Glomerular visceral epithelial cell (primary cell): ENCODE measurements at regions not wholly inside any gene's neighbourhood (a gene's known extent, or its start where the extent isn't known, plus 50 kb on each side); places are given as distances from the start of the nearest gene placed in this dataset.
"Not testable (repeated sequence)": the region's sequence is repeated elsewhere in the genome, so short reads cannot be mapped to it uniquely, and the experiment has no call there.

ENCODE experiments used
- DNase-seq: peaks from one replicate; pipeline ENCODE4 v3.0.0-alpha.2; 2016; ENCODE audit errors: extremely low spot score

GRCh38 chr9:41754822-41755221, 374.4 kb downstream of the CNTNAP3B start:
- not testable (repeated sequence) for DNase-seq

GRCh38 chr9:41754403-41754802, 374.8 kb downstream of the CNTNAP3B start:
- not testable (repeated sequence) for DNase-seq

DNA sequence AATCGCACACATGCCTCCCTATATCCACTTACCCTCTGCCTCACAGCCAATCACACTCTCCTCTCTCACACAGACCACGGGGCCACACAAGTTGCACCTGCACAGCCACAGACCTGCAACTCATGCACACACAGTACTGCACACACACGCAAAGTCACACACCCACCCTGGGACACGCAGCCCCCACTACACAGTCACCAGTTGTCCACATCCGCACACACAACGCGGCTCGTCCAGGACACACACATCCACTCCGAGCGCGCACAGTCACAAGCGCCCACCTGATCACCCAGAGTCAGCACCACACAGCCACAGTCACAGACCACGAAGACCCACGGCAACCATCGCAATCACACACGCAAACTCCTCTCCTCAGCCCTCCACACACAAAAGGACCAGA, 387.3 kb downstream of the CNTNAP3B start:
- DNase-seq = not testable (repeated sequence)

- DNase-seq = not testable (repeated sequence)
Observed at GRCh38 chr9:41741173-41741572, 388.1 kb downstream of the CNTNAP3B start.

DNA sequence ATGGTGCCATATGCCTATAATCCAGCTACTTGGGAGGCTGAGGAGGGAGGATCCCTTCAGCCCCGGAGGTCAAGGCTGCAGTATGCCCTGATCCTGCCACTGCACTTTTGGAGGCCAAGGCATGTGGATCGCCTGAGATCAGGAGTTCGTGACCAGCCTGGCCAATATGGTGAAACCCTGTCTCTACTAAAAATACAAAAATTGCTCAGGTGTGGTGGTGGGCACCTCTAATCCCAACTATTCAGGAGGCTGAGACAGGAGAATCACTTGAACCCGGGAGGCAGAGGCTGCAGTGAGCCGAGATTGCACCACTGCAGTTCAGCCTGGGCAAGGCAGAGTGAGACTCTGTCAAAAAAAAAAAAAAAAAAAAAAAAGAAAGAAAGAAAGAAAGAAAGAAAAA, 390.5 kb downstream of the CNTNAP3B start:
- not testable (repeated sequence) for DNase-seq

- not testable (repeated sequence) for DNase-seq
Observed at GRCh38 chr9:41699190-41699589, 430.0 kb downstream of the CNTNAP3B start.

DNA sequence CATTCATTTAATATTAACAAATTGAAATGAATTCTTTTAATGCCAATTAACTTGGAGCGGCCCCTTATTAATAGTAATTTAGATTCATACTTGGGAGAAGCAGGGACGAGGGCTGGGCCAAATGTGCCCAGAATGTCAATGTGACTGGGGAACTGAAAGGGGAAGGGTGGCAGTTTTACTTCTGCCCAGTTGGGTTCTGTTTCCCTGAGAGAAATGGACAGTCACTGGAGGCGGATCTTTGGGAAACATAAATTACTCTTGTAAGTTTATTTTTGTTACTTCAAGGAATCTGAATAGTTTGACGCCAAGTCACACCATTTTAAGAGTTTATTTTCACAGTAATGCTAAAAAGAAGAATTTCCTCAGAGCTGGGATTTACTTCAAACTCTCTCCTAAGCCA, 432.1 kb downstream of the CNTNAP3B start:
- not testable (repeated sequence) for DNase-seq

- DNase-seq = not testable (repeated sequence)
Observed at GRCh38 chr9:41679312-41679711, 449.9 kb downstream of the CNTNAP3B start.

GRCh38 chr9:41663497-41664036, 465.7 kb downstream of the CNTNAP3B start:
- DNase-seq = not testable (repeated sequence)

DNA sequence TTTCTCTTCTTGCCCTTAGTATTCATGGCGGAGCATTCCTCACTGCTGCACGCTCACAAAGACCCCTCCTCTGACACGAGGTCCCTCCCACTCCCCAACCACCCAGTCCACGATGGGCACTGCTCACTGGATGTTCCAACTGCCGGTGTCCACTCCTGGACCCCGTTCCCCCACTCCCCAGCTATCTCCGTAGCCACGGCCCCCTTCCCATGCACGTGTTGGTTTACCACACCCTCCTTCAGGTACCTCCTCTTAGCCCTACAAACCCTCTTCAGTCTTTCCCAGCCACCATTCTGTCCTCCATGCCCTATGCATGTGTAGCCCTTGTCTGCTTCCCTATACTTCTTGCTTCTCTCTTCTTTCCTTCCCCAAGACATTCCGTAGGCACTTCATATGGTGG, 469.6 kb upstream of the ZNG1F start:
- not testable (repeated sequence) for DNase-seq

GRCh38 chr9:41658116-41658515, 469.0 kb upstream of the ZNG1F start:
- DNase-seq = not testable (repeated sequence)

GRCh38 chr9:41657141-41657540, 468.0 kb upstream of the ZNG1F start:
- not testable (repeated sequence) for DNase-seq

DNA sequence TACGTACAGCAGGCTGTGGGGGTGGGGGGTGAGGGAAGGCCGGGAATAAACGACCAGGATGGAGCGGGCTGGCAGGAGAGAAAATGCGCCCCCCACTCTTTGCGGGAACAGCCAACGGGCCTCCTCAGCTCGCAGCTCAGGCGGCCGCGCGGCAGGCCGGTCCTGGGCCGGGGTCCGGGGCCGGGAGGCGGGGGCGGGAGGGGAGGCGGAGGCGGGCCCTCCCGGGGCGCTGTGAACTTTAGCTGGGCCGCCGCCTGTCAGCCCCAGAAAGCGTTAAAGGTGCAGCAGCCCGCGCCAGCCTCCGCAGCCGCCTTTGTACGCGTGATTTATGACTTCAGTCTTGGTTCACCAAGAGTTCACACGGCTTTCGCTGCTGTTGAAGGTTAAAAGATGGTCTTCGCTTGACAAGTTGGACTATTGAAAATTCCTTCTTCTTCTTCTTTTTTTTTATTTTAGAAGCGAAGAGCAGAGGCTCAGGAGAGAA, 466.0 kb upstream of the ZNG1F start:
- not testable (repeated sequence) for DNase-seq

GRCh38 chr9:41654349-41654748, 465.2 kb upstream of the ZNG1F start:
- not testable (repeated sequence) for DNase-seq

DNA sequence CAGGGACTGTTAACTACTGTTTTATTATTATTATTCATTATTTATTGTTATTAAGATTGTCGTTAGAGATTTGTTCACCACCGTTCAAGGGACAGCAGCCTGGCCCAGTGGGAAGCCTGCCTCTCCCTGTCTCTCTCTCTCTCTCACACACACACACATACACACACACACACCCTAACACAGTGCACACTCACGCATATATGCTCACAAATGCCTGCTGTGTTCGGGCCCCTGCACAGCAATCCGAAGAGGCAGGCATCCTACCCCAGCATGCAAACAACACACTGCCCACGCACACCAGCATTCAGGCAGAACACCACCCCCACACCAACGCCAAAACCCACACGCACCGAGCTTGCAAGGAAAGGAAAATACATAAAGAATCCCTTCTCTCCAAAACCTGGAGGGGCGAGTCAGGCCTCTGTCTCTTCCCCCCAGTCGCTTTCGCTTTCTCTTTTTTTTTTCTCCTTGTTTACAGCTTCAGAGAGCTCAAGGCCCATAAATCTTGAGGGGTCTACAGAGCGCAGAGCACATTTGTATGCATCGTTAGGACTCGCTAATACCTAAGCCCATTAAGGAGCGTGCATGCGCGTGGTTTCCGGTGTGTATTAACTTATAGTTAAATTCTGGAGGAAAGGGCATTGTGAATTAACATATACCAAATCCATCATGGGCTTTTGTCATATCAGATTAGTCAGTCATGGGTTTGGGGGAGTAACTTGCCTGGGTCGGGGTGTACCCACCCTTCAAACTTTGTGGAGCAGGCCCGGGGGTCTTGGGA, 464.6 kb upstream of the ZNG1F start:
- not testable (repeated sequence) for DNase-seq

- DNase-seq = not testable (repeated sequence)
Observed at GRCh38 chr9:41652800-41653199, 463.7 kb upstream of the ZNG1F start.

DNA sequence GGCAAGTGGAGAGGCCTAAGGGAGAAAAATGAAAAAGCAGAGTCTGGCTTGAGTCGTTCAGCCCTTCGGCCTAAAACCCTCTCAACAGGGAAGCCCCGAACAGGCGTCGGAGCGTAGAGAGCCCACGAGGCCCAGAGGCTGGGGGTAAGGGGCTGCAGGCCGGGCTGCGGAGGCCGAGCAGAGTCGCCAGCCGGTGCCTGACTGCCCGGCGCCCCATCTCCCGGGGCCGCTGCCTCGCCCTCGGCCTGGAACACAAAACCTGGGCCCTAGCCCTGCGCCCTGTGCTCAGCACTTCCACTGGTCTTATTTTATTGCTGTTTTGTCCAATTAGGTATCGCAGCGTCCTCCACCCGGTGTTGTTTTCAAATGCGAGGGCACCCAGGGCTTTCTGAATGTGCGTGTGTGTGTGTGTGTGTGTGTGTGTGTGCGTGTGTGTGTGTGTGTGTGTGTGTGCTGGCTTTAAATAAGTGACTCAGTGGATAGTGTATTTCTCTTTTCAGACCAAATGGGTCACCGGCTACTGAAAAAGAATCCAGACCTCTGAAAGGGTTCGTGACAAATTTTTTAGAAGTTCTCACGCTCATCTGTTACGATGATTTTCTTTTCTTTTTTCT, 463.1 kb upstream of the ZNG1F start:
- DNase-seq = not testable (repeated sequence)

DNA sequence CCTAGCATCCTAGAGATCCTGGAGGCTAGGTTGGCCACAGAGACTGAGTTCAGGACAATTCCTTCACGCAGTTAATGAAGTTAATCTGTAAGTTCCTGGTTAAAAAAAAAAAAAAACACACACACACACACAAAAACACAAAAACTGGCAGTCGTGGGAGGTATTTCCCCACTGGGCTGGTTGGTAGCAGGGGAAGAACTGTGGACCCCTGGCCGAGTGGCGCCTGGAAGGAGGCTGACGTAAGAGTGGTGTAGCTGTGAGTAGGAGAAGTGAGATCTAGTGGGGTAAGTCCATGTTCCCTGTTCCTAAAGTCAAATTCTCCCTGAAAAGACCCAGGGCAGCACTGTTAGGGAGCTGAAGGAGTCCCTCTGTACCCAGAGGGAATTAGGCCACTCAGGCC, 461.0 kb upstream of the ZNG1F start:
- DNase-seq = not testable (repeated sequence)

DNA sequence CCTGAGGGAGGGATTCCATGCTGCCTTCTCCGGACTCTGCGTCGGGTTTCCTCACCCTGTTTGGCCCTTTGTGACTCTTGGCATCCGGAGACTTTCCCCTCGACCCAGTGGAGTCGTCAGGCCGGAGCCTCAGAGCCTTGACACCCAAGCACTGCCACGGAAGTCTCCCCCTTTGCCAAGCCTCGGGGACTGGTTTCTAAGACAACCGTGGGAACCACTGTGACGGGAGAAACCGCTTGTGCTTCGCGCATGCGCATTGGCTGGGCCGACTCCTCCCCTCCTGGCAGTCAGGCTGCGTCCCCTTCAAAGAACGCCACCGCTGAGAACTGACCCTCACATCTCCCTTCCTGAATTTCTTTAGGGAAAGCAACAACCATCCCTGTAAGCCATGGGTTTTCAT, 459.4 kb upstream of the ZNG1F start:
- DNase-seq = not testable (repeated sequence)

DNA sequence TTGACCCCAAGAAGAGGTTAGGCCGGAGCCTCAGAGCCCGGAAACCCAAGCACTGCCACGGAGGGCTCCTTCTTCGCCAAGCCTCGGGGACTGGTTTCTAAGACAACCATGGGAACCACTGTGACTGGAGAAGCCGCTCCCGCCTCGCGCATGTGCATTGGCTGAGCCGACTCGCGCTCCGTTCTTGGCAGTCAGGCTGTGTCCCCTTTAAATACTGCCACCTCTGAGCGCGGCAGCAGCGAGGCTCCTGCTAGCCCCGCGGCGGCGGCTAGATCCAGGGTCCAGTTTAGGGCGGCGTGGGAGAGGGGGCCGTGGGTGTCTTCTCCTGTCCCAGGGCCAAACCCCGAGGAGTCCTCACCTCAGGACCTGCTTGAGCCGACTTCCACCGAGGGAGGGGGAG, 457.1 kb upstream of the ZNG1F start:
- DNase-seq = not testable (repeated sequence)

- DNase-seq = not testable (repeated sequence)
Observed at GRCh38 chr9:41643571-41644279, 454.6 kb upstream of the ZNG1F start.

DNA sequence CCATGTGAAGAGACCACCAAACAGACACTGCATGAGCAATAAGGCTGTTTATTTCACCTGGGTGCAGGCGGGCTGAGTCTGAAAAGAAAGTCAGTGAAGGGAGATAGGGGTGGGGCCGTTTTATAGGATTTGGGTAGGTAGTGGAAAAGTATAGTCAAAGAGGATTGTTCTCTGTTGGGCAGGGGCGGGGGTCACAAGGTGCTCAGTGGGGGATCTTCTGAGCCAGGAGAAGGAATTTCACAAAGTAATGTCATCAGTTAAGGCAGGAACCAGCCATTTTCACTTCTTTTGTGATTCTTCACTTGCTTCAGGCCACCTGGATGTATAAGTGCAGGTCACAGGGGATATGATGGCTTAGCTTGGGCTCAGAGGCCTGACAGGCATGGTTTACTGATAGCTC, 444.6 kb upstream of the ZNG1F start:
- DNase-seq = not testable (repeated sequence)
